ENCODE measurements at regions not wholly inside any gene's neighbourhood (a gene's known extent, or its start where the extent isn't known, plus 50 kb on each side); places are given as distances from the start of the nearest gene placed in this dataset.

DNA sequence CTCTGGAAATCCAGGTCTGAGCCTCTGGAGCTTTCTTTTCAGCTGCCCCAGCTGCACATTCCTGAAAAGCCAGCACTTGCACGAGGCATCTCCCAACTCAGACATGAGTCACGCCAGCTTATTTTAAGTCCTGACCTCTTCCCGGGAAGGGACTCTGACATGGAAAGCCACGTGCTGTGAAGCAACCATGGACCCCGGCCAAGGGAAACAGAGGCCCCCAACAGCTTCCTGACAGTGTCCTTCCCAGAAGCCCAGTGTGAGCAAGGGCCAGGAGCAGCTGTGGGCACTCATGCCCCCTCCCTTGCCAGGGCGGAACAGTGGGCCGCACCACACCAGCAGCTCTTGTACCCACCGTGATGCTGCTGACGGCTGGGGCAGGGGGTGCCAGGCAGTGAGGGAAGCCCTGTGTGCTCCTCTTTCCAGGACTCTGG lies 118.8 kb upstream of the CADM1 start:
- H3K9ac ChIP-seq: no peak overlapping the region

More for the DNA sequence above, 118.8 kb upstream of the CADM1 start:
- no peak overlapping the region for H2AFZ ChIP-seq (ENCODE audit: low read depth)
- no peak for DNase-seq
- WGBS (ENCODE audit: low lambda C conversion rate): 13% methylated on average over 7 of the region's 9 CpGs
- POLR2A ChIA-PET: no interaction called here
- no peak overlapping the region for H3K27ac ChIP-seq (ENCODE audit: low read depth in 2 of 2, low read length in 1 of 2)
- H3K27me3 ChIP-seq (ENCODE audit: insufficient read depth): no peaks in the 10 kb centered on the region
- no peaks in the 10 kb centered on the region for H3K9me3 ChIP-seq
- CTCF ChIA-PET: interaction anchor here (1.0 to 1.2 kb wide), 2 partner anchors 9 to 20 kb away, joined by 3 to 4 read pairs; no protein-coding TSS in a partner anchor
- H3K4me1 ChIP-seq (ENCODE audit: control insufficient read depth in 1 of 2, insufficient read depth in 2 of 2, low read depth in 1 of 2, low read length in 1 of 2): peaks cover 0 to 5% of the 10 kb centered on the region in 2 experiments; a peak in 1 of 4 replicates
- H3K36me3 ChIP-seq (replicated peaks in 1 of 2; ENCODE audit: control insufficient read depth in 1 of 2, insufficient read depth in 2 of 2, low read length in 1 of 2): no peaks in the 10 kb centered on the region
- no peaks in the 10 kb centered on the region for H3K9me2 ChIP-seq
- TF ChIP-seq RCOR1 (IDR thresholded peaks at IDR 0.05; ENCODE audit: low read length): no peak
- peak; percentile 89 for TF ChIP-seq RXRA (IDR thresholded peaks at IDR 0.05; ENCODE audit: borderline replicate concordance, low read depth)
- TF ChIP-seq JUND (IDR thresholded peaks at IDR 0.05): peak; percentile 75
- no peak for TF ChIP-seq SMC3 (IDR thresholded peaks at IDR 0.05; ENCODE audit: low read depth, low read length)
- TF ChIP-seq, protein P1, sequence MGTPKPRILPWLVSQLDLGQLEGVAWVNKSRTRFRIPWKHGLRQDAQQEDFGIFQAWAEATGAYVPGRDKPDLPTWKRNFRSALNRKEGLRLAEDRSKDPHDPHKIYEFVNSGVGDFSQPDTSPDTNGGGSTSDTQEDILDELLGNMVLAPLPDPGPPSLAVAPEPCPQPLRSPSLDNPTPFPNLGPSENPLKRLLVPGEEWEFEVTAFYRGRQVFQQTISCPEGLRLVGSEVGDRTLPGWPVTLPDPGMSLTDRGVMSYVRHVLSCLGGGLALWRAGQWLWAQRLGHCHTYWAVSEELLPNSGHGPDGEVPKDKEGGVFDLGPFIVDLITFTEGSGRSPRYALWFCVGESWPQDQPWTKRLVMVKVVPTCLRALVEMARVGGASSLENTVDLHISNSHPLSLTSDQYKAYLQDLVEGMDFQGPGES (IDR thresholded peaks at IDR 0.05; ENCODE audit: low read depth, low read length): no peak
- TF ChIP-seq, protein P2, sequence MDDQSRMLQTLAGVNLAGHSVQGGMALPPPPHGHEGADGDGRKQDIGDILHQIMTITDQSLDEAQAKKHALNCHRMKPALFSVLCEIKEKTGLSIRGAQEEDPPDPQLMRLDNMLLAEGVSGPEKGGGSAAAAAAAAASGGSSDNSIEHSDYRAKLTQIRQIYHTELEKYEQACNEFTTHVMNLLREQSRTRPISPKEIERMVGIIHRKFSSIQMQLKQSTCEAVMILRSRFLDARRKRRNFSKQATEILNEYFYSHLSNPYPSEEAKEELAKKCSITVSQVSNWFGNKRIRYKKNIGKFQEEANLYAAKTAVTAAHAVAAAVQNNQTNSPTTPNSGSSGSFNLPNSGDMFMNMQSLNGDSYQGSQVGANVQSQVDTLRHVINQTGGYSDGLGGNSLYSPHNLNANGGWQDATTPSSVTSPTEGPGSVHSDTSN (IDR thresholded peaks at IDR 0.05): peak; percentile 49
- TF ChIP-seq, protein P3, sequence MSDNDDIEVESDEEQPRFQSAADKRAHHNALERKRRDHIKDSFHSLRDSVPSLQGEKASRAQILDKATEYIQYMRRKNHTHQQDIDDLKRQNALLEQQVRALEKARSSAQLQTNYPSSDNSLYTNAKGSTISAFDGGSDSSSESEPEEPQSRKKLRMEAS (IDR thresholded peaks at IDR 0.05; ENCODE audit: low read depth): peak; percentile 93
- TF ChIP-seq, protein P4, sequence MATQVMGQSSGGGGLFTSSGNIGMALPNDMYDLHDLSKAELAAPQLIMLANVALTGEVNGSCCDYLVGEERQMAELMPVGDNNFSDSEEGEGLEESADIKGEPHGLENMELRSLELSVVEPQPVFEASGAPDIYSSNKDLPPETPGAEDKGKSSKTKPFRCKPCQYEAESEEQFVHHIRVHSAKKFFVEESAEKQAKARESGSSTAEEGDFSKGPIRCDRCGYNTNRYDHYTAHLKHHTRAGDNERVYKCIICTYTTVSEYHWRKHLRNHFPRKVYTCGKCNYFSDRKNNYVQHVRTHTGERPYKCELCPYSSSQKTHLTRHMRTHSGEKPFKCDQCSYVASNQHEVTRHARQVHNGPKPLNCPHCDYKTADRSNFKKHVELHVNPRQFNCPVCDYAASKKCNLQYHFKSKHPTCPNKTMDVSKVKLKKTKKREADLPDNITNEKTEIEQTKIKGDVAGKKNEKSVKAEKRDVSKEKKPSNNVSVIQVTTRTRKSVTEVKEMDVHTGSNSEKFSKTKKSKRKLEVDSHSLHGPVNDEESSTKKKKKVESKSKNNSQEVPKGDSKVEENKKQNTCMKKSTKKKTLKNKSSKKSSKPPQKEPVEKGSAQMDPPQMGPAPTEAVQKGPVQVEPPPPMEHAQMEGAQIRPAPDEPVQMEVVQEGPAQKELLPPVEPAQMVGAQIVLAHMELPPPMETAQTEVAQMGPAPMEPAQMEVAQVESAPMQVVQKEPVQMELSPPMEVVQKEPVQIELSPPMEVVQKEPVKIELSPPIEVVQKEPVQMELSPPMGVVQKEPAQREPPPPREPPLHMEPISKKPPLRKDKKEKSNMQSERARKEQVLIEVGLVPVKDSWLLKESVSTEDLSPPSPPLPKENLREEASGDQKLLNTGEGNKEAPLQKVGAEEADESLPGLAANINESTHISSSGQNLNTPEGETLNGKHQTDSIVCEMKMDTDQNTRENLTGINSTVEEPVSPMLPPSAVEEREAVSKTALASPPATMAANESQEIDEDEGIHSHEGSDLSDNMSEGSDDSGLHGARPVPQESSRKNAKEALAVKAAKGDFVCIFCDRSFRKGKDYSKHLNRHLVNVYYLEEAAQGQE (IDR thresholded peaks at IDR 0.05; ENCODE audit: low read depth, low read length): 0 out of 2 replicates have a peak, but pooled peaks have one; percentile 28
- peak in 1 of 2 experiments; percentile 72; a peak in 1 of 4 replicates for TF ChIP-seq EP300 (IDR thresholded peaks at IDR 0.05; ENCODE audit: borderline replicate concordance in 1 of 2, low read depth in 1 of 2, low read length in 1 of 2)
- no peak for TF ChIP-seq CHD2 (IDR thresholded peaks at IDR 0.05; ENCODE audit: low read length, partially characterized antibody)
- TF ChIP-seq TEAD4 (IDR thresholded peaks at IDR 0.05; ENCODE audit: borderline replicate concordance, insufficient read depth): peak; percentile 57; the same call in 1 of the 2 replicates
- TF ChIP-seq, protein P5, sequence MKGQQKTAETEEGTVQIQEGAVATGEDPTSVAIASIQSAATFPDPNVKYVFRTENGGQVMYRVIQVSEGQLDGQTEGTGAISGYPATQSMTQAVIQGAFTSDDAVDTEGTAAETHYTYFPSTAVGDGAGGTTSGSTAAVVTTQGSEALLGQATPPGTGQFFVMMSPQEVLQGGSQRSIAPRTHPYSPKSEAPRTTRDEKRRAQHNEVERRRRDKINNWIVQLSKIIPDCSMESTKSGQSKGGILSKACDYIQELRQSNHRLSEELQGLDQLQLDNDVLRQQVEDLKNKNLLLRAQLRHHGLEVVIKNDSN (IDR thresholded peaks at IDR 0.05; ENCODE audit: borderline replicate concordance, low read depth): no peak
- TF ChIP-seq FOXM1 (IDR thresholded peaks at IDR 0.05; ENCODE audit: low read depth): no peak
- no peak for TF ChIP-seq RFX5 (IDR thresholded peaks at IDR 0.05; ENCODE audit: low read length)
- peak; percentile 90 for TF ChIP-seq TCF12 (IDR thresholded peaks at IDR 0.05)
- no peak for TF ChIP-seq EZH2phosphoT487 (IDR thresholded peaks at IDR 0.05; ENCODE audit: borderline replicate concordance, low read depth)
- no peak for TF ChIP-seq YY1 (IDR thresholded peaks at IDR 0.05; ENCODE audit: low read depth)
- TF ChIP-seq POLR2AphosphoS5 (IDR thresholded peaks at IDR 0.05; ENCODE audit: low read depth, low read length): peak; percentile 25; the same call in 1 of the 2 replicates
- TF ChIP-seq TAF1 (IDR thresholded peaks at IDR 0.05; ENCODE audit: borderline replicate concordance, low read depth, low read length): no peak
- peak; percentile 93 for TF ChIP-seq NFIC (IDR thresholded peaks at IDR 0.05; ENCODE audit: borderline replicate concordance)
- peak; percentile 89 for TF ChIP-seq MEF2A (IDR thresholded peaks at IDR 0.05; ENCODE audit: borderline replicate concordance, low read depth)
- TF ChIP-seq FOSL2 (IDR thresholded peaks at IDR 0.05; ENCODE audit: borderline replicate concordance, low read depth): peak; percentile 80
- H3F3A ChIP-seq (replicated peaks; ENCODE audit: insufficient read depth): no peaks in the 10 kb centered on the region
- H3K4me2 ChIP-seq: peak overlapping the region; percentile 26; the same call in 1 of the 2 replicates
- H3K4me3 ChIP-seq (ENCODE audit: low read depth in 2 of 2, low read length in 1 of 2): no peak overlapping the region
- H4K20me1 ChIP-seq (ENCODE audit: insufficient read depth): no peaks in the 10 kb centered on the region
- no peaks in the 10 kb centered on the region for H3K79me2 ChIP-seq (ENCODE audit: insufficient read depth)

Data from SK-N-SH (cell line).